Mucosa of gallbladder (tissue), 1 donor: ENCODE measurements at regions not wholly inside any gene's neighbourhood (a gene's known extent, or its start where the extent isn't known, plus 50 kb on each side); places are given as distances from the start of the nearest gene placed in this dataset.
"Not testable (repeated sequence)": the region's sequence is repeated elsewhere in the genome, so short reads cannot be mapped to it uniquely, and the experiment has no call there.

Source experiments
- DNase-seq: peaks from one replicate; pipeline ENCODE4 v3.0.0-alpha.2; 2020; ENCODE audit warnings: low spot score
- donor health status: DM: no; HTN: no; CAD: no.

DNA sequence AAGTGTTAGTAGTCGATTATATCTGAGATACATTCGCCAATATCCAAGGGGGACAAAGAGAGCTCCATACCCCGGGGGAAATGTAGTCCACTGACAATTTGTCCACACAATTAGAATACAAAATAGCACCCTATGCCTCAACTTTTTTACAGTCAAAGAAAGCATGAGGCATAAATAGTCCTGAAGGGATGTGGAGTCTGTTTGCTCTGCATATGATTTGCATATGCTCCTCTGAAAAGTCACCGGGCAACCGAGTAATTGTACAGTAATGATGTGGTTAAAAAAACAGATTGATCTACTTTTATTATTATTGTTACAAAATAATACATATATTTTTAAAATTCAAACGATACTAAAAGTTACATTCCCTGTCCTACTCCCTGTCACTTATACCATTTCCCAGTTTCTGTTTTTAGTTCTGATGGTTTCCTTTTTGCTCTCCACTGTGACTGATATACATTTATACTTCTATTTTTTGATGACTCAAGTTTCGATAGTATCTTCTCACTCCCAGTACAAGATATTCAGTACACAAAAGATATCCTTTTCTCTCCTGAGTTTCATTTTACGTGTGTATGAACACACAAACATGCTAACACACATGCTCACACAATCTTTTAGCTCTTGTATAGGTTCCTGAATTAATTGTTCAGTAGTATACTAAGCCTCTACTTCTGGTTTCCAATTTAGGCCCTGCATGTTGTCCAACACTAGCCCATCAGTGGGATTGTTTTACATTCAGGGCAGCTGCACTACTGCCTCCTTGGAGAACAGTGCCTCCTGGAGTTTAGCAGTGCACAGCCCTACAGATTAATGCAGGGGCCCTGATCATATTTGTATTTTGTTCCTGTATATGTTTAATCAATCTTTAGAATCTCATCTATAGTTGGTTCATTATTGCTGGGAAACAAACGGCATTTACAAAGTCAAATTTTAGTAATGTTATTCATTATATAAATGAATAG lies 130.9 kb downstream of the TES start:
- DNase-seq = no peak

DNA sequence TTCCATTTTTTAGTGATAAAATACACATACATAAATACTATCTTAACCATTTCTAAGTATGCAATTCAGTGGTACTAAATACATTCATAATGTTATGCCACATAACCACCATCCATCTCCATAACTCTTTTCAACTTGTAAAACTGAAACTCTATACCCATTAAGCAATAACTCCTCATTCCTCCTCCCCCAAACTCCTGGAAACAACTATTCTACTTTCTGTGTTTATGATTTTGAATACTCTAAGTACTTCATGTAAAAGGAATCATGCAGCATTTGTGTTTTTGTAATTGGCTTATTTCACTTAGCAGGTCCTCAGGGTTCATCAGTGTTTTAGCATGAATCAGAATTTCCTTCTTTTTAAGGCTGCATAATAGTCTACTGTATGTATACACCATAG lies 131.8 kb downstream of the TES start:
- DNase-seq = no peak

GRCh38 chr7:116347151-116347832 lies 137.0 kb downstream of the TES start:
- DNase-seq = no peak

- no peak for DNase-seq
These were observed 138.0 kb downstream of the TES start for GRCh38 chr7:116348346-116348745.

DNA sequence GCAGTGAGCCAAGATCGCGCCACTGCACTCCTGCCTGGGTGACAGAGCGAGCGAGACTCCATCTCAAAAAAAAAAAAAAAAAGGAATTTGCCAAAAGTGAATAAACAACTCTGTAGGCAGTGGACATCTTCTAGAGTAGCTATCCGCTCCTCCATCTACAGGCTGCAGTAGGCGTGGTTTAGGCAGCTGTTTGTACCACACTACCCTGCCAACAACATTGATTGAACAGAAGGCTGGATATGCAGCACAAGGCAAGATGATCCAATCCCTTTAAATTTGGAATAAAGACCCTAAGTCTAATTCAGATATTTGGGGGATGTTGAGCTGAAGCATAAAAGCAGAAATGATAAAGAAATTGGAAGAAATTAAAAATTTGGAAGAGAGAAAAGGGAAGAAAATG lies 141.6 kb downstream of the TES start:
- DNase-seq = no peak

- no peak for DNase-seq
These were observed 143.3 kb downstream of the TES start for GRCh38 chr7:116353647-116354046.

DNA sequence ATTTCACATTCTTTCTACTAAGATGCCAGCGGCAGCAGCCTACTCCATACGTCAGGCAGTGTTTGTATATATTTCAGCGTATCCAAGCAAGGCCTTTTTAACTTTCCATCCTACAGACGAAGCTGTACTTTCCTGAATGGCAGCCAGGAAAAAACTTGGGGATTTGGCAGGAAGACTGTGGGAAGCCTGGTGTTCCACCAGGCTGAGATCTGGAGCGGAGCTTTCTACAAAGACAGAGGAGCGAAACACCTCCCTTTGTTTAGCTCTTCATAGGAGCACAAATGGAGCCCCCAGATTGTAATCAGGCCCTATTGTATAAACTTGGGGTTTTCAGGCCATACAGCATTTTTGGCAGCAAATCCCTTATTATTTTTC lies 143.8 kb downstream of the TES start:
- DNase-seq = peak; percentile 54

DNA sequence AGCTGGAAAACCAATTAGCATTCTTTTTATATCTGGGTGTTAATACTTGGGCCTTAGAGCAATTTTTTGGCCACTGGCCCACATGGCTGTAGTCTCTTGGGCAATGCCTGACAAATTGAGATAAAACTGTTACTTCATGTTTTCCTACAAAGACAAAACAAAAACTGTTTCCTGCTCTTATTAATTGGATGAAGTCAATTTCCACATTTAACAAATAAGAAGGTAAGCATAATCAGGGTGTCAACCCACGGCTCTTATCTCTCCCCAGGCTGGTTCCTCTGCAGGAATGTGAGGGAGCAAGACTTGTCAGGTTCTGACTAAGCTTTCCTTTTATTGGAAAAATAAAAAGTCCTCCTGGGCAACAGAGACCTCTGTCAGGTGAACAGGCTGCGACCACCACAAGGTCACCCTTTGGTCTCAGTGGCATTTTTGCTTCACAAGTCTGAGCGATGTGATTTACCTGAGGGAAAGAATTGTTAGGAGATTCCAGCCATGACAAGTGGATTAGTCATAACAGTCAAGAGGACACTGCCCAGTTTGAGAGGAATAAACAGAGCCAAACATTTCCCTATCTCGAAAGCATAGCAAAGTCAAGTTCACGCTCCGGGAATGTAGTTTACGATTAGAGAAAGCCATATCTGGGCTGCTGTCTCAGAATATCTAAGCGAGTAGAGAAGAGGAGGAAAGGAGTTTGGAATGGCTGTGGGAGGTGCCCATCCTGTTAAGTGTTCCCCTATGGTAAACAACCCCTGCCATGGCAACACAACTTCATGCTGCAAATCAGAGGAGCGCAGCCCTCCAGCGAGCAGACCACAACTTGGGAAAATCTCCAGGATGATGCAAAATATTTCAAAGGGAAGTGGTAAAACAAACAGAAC lies 144.4 kb downstream of the TES start:
- DNase-seq = peak; percentile 69

DNA sequence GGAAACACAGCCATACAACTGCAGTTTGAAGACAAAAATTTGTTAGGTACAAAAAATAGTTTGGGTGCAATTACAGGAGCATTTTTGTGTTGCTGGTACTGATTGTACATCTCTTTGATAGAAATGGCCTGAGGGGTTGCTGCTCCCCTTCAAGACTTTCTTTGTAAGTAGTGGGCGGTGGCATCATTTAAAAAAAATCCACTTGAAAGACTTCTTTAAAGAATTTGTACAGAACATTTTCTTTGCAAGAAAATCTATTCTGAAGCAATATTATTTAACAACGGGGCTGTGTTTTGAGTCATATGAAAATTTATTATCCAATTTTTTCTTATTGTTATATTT lies 144.1 kb upstream of the CAV2 start:
- DNase-seq = no peak

GRCh38 chr7:116356333-116356965 lies 143.1 kb upstream of the CAV2 start:
- DNase-seq = no peak

GRCh38 chr7:116356979-116357378 lies 142.6 kb upstream of the CAV2 start:
- no peak for DNase-seq

DNA sequence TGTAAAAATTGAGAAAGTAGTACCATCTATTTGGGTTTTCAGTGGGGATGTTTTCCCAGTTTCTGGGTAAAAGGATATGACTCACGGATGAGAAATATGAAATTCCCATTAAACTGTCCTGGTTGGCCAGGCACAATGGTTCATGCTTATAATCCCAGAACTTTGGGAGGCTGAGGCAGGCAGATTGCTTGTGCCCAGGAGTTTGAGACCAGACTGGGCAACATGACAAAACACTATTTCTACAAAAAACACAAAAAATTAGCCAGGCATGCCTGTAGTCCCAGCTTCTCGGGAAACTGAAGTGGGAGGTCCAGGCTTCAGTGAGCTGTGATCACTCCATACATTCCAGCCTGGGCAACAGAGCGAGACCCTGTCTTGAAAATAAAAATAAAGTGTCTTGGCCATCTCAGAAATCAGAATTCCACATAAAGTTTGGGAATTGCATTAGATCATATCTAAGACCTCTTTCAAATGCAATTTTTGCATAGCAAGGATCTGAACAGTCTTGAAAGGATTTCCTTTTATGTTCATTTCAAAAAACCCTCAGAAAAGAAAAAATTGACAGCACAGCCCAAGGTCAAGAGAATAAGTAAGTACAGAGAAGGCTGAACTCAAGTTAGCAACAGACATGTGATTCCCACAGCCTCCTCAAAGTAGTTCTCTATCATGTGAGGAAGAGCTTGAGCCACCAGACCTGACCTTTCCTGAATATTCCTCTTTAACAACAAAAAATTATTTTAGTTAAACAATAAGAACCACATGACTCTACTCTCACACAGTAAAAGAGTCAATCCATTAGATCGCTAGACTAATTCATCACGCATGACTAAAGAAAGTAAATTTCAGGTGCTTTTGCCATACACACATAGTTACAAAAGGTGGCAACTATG lies 141.5 kb upstream of the CAV2 start:
- no peak for DNase-seq

DNA sequence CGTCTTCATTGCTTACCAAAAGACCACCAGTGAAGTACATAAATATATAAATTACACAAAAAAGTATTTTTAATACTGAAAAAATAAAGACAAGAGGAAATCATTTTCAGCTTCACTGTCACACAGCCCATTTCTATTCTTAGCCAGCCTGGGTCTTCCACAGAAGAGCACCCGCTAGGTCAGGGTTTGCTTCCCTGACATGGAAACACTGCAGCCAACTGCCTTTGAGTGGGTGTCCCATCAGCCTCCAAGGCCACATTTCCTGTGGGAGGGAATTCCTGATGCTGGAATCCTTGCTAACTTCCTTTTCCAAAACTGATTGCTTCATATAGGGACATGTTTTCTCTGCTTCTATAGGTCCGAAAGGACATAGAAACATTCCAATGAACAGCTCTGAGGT lies 137.8 kb upstream of the CAV2 start:
- DNase-seq = no peak

- DNase-seq = no peak
These were observed 135.7 kb upstream of the CAV2 start for GRCh38 chr7:116363637-116364432.

GRCh38 chr7:116364469-116364868 lies 135.1 kb upstream of the CAV2 start:
- no peak for DNase-seq

- no peak for DNase-seq
These were observed 133.7 kb upstream of the CAV2 start for GRCh38 chr7:116365797-116366196.

DNA sequence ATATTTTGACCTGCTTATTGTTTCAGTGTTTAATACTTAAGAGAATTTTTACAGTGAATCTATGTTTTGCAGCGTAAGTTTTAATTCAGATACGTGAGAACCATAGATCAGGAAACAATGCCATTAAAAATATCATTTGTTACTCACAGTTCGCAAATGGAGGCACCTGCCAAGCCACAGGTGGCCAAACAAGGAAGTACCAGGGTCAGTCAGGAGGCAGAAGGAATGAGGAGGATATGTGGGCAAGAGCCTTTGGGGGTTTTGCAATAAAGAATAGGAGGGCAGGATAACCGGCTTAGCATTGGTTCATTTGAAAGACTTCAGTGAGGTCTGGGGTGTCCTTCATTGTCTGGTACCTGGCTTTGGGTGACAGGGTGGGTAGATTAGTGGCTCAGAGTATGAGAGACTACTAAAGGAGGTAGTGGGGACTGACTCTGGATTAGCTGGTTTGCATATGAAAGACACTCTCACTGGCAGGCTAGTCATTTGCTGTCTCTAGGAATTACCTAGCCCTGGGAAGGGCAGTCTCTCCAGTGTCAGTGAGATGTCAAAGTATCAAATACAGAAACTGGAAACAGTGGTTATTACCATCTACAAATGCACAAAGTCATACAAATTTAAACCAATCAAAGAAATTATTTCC lies 132.2 kb upstream of the CAV2 start:
- no peak for DNase-seq

DNA sequence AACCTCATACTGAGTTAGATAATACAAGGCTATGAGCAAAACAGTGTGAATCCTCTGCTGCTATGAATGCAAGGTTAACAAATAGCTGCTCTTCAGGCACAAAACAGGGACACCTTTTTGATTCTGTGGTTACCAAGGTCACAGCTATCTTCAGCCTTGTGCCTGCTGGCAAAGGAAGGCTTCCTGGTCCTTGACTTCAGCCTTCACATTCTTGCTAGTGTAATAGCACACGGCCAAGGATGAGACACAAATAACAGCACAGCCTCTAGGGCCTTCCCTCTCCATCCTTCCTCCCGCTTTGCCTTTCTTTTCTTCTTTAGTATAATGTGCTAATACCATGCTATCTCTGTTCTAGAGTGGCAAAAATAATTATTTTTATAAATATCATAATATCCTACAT lies 130.6 kb upstream of the CAV2 start:
- DNase-seq = no peak

DNA sequence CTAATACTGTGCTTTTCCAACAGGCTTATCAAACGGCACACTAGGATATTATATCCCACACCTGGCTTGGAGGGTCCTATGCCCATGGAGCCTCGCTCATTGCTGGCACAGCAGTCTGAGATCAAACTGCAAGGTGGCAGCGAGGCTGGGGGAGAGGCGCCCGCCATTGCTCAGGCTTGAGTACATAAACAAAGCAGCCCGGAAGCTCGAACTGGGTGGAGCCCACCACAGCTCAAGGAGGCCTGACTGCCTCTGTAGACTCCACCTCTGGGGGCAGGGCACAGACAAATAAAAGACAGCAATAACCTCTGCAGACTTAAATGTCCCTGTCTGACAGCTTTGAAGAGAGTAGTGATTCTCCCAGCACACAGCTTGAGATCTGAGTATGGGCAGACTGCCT lies 128.0 kb upstream of the CAV2 start:
- DNase-seq = not testable (repeated sequence)
